ENCODE measurements at regions not wholly inside any gene's neighbourhood (a gene's known extent, or its start where the extent isn't known, plus 50 kb on each side); places are given as distances from the start of the nearest gene placed in this dataset.

GRCh38 chr16:54421220-54421619 is 134.6 kb upstream of the IRX3 start:
- TF ChIP-seq CTCF (IDR thresholded peaks at IDR 0.05) (no peak), POLR2A (IDR thresholded peaks at IDR 0.05) (no peak)
